Panc1 (cell line): ENCODE measurements at regions not wholly inside any gene's neighbourhood (a gene's known extent, or its start where the extent isn't known, plus 50 kb on each side); places are given as distances from the start of the nearest gene placed in this dataset.

Experiments used
- TF ChIP-seq, protein P1 (sequence below): fragments of 450-650 bp; IDR thresholded peaks from 2 replicates; pipeline ENCODE4 v1.5.1; 2017; ENCODE audit warnings: mild to moderate bottlenecking
- TF ChIP-seq, protein P2 (sequence below), 2 experiments: IDR thresholded peaks; 2 replicates each; pipeline ENCODE4 v1.6.1; 2011 to 2012; ENCODE audit warnings: low read depth in 2 of 2, control low read depth in 1 of 2, low read length in 1 of 2, mild to moderate bottlenecking in 1 of 2, moderate library complexity in 1 of 2; ENCODE audit not compliant: insufficient read depth in 1 of 2

DNA sequence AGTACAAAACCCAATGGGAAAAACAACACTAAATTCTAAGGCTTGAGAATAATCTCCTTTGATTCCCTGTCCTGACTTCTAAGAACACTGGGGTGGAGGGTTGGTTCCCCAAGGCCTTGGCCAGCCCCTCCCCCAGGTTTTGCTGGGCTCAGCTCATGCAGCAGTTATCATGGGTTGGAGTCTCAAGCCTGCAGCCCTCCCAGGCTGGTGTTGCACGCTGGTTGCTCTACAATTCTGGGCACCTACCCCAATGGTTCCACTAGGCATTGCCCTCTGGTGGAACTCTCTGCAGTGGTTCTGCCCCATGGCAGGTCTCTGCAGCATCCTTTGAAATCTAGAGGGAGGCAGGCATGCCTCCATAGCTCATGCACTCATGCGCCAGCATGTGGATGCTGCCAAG lies 184.4 kb upstream of the PALMD start:
- TF ChIP-seq, protein P1, sequence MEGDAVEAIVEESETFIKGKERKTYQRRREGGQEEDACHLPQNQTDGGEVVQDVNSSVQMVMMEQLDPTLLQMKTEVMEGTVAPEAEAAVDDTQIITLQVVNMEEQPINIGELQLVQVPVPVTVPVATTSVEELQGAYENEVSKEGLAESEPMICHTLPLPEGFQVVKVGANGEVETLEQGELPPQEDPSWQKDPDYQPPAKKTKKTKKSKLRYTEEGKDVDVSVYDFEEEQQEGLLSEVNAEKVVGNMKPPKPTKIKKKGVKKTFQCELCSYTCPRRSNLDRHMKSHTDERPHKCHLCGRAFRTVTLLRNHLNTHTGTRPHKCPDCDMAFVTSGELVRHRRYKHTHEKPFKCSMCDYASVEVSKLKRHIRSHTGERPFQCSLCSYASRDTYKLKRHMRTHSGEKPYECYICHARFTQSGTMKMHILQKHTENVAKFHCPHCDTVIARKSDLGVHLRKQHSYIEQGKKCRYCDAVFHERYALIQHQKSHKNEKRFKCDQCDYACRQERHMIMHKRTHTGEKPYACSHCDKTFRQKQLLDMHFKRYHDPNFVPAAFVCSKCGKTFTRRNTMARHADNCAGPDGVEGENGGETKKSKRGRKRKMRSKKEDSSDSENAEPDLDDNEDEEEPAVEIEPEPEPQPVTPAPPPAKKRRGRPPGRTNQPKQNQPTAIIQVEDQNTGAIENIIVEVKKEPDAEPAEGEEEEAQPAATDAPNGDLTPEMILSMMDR, result no peak
- TF ChIP-seq, protein P2, sequence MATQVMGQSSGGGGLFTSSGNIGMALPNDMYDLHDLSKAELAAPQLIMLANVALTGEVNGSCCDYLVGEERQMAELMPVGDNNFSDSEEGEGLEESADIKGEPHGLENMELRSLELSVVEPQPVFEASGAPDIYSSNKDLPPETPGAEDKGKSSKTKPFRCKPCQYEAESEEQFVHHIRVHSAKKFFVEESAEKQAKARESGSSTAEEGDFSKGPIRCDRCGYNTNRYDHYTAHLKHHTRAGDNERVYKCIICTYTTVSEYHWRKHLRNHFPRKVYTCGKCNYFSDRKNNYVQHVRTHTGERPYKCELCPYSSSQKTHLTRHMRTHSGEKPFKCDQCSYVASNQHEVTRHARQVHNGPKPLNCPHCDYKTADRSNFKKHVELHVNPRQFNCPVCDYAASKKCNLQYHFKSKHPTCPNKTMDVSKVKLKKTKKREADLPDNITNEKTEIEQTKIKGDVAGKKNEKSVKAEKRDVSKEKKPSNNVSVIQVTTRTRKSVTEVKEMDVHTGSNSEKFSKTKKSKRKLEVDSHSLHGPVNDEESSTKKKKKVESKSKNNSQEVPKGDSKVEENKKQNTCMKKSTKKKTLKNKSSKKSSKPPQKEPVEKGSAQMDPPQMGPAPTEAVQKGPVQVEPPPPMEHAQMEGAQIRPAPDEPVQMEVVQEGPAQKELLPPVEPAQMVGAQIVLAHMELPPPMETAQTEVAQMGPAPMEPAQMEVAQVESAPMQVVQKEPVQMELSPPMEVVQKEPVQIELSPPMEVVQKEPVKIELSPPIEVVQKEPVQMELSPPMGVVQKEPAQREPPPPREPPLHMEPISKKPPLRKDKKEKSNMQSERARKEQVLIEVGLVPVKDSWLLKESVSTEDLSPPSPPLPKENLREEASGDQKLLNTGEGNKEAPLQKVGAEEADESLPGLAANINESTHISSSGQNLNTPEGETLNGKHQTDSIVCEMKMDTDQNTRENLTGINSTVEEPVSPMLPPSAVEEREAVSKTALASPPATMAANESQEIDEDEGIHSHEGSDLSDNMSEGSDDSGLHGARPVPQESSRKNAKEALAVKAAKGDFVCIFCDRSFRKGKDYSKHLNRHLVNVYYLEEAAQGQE (IDR thresholded peaks at IDR 0.05; ENCODE audit: insufficient read depth in 1 of 2, low read depth in 2 of 2, low read length in 1 of 2), result no peak
